ENCODE measurements at regions not wholly inside any gene's neighbourhood (a gene's known extent, or its start where the extent isn't known, plus 50 kb on each side); places are given as distances from the start of the nearest gene placed in this dataset.

- H3K9me3 Mint-ChIP-seq, result no peaks in the 10 kb centered on the region
- DNase-seq (ENCODE audit: low spot score), result no peak
- H3K27ac Mint-ChIP-seq, result no peak overlapping the region
- H3K4me3 Mint-ChIP-seq, result no peak overlapping the region
- CTCF ChIA-PET, result interaction anchor here (1.4 to 2.0 kb wide), 2 partner anchors 11 to 393 kb away, joined by 4 to 5 read pairs; no protein-coding TSS in a partner anchor
- 0 out of 2 replicates have a peak, but pooled peaks cover 2% of the 10 kb centered on the region for H3K36me3 Mint-ChIP-seq
- TF ChIP-seq E2F1 (CRISPR knock-in tag; IDR thresholded peaks at IDR 0.05) (0 out of 2 replicates have a peak, but pooled peaks have one; percentile 26), ZNF281 (CRISPR knock-in tag; IDR thresholded peaks at IDR 0.05) (peak; percentile 38; the same call in 1 of the 2 replicates), ZMAT4 (CRISPR knock-in tag; IDR thresholded peaks at IDR 0.05) (peak; percentile 55; the same call in 1 of the 2 replicates), ATF2 (CRISPR knock-in tag; IDR thresholded peaks at IDR 0.05; ENCODE audit: borderline replicate concordance, low read depth) (no peak), TEAD1 (CRISPR knock-in tag; IDR thresholded peaks at IDR 0.05) (peak; percentile 54; the same call in 1 of the 2 replicates)
- peaks cover 27% of the 10 kb centered on the region for H3K4me1 Mint-ChIP-seq
- peaks cover 97% of the 10 kb centered on the region for H3K27me3 Mint-ChIP-seq (ENCODE audit: low read depth)
- POLR2A ChIA-PET, result interaction anchor here (0.7 kb wide), 1 partner anchor 191 kb away, joined by 8 read pairs; no protein-coding TSS in a partner anchor
- peak; percentile 73 for ATAC-seq
Observed at GRCh38 chr13:86881390-86881789, 789.8 kb upstream of the SLITRK5 start.

GRCh38 chr13:86882107-86882506, 789.1 kb upstream of the SLITRK5 start:
- peak; percentile 94 for ATAC-seq
- H3K27me3 Mint-ChIP-seq (ENCODE audit: low read depth), result peaks cover 95% of the 10 kb centered on the region
- H3K27ac Mint-ChIP-seq, result no peak overlapping the region; the same call in 1 of the 2 replicates
- peak overlapping the region; percentile 39 for H3K4me3 Mint-ChIP-seq
- peaks cover 27% of the 10 kb centered on the region for H3K4me1 Mint-ChIP-seq
- 0 out of 2 replicates have a peak, but pooled peaks cover 2% of the 10 kb centered on the region for H3K36me3 Mint-ChIP-seq
- H3K9me3 Mint-ChIP-seq, result peaks cover under 1% of the 10 kb centered on the region
- CTCF ChIA-PET, result interaction anchor here (2.0 kb wide), 1 partner anchor 392 kb away, joined by 5 read pairs; no protein-coding TSS in a partner anchor
- POLR2A ChIA-PET, result no interaction called here
- DNase-seq (ENCODE audit: low spot score), result peak; percentile 66
- no peak for TF ChIP-seq ZNF281 (CRISPR knock-in tag; IDR thresholded peaks at IDR 0.05)
- TF ChIP-seq HMGXB4 (CRISPR knock-in tag; IDR thresholded peaks at IDR 0.05), result no peak
- no peak for TF ChIP-seq TEAD1 (CRISPR knock-in tag; IDR thresholded peaks at IDR 0.05)
- TF ChIP-seq IRF1 (CRISPR knock-in tag; IDR thresholded peaks at IDR 0.05), result no peak
- no peak for TF ChIP-seq GABPB1 (CRISPR knock-in tag; IDR thresholded peaks at IDR 0.05)
- TF ChIP-seq ETV6 (CRISPR knock-in tag; IDR thresholded peaks at IDR 0.05), result 0 out of 2 replicates have a peak, but pooled peaks have one; percentile 44
- TF ChIP-seq TEAD4 (CRISPR knock-in tag; IDR thresholded peaks at IDR 0.05), result no peak
- 0 out of 2 replicates have a peak, but pooled peaks have one; percentile 15 for TF ChIP-seq SP1 (CRISPR knock-in tag; conservative IDR thresholded peaks at IDR 0.05)
- TF ChIP-seq JUN (CRISPR knock-in tag; IDR thresholded peaks at IDR 0.05), result no peak
- TF ChIP-seq ERG (CRISPR knock-in tag; IDR thresholded peaks at IDR 0.05), result no peak
- TF ChIP-seq SOX15 (CRISPR knock-in tag; IDR thresholded peaks at IDR 0.05), result no peak
- TF ChIP-seq USF2 (CRISPR knock-in tag; IDR thresholded peaks at IDR 0.05), result no peak
- TF ChIP-seq ZNF425 (CRISPR knock-in tag; conservative IDR thresholded peaks at IDR 0.05), result no peak

All from WTC11 (cell line).